Loucy (cell line): ENCODE measurements at regions not wholly inside any gene's neighbourhood (a gene's known extent, or its start where the extent isn't known, plus 50 kb on each side); places are given as distances from the start of the nearest gene placed in this dataset.

Source experiments
- H2AFZ ChIP-seq: fragments of 200-600 bp; sonication (generic); 2 replicates; pipeline ENCODE4 v1.6.0; 2016; ENCODE audit warnings: antibody characterized with exemption, mild to moderate bottlenecking, low read length, moderate library complexity
- H3F3A ChIP-seq: fragments of 200-600 bp; 2 replicates; pipeline ENCODE4 v1.6.0; 2016; ENCODE audit warnings: antibody characterized with exemption, low read depth, mild to moderate bottlenecking
- H3K27me3 ChIP-seq: fragments of 200-600 bp; sonication (generic); 2 replicates; pipeline ENCODE4 v1.6.1; 2014; ENCODE audit warnings: low read length, mild to moderate bottlenecking; ENCODE audit not compliant: insufficient read depth, poor library complexity, severe bottlenecking
- H3K36me3 ChIP-seq: fragments of 200-600 bp; sonication (generic); 2 replicates; pipeline ENCODE4 v1.6.1; 2016; ENCODE audit warnings: low read length; ENCODE audit not compliant: insufficient read depth
- H3K4me1 ChIP-seq: fragments of 200-600 bp; sonication (generic); 2 replicates; pipeline ENCODE4 v1.5.1; 2014; ENCODE audit warnings: low read length, mild to moderate bottlenecking; ENCODE audit not compliant: insufficient read depth, poor library complexity, severe bottlenecking
- H3K4me2 ChIP-seq: fragments of 200-600 bp; sonication (generic); 2 replicates; pipeline ENCODE4 v1.6.0; 2014; ENCODE audit warnings: antibody characterized with exemption, low read length, low read depth, mild to moderate bottlenecking; ENCODE audit not compliant: poor library complexity, severe bottlenecking
- H3K4me3 ChIP-seq: fragments of 200-600 bp; sonication (generic); 2 replicates; pipeline ENCODE4 v1.5.1; 2014; ENCODE audit warnings: low read length, mild to moderate bottlenecking, mixed read lengths; ENCODE audit not compliant: poor library complexity, severe bottlenecking
- H3K79me2 ChIP-seq: fragments of 200-600 bp; sonication (generic); 2 replicates; pipeline ENCODE4 v1.6.1; 2014; ENCODE audit warnings: low read length; ENCODE audit not compliant: insufficient read depth
- H3K9ac ChIP-seq: fragments of 200-600 bp; sonication (generic); 2 replicates; pipeline ENCODE4 v1.6.0; 2014; ENCODE audit warnings: mild to moderate bottlenecking, low read depth, low read length, moderate library complexity; ENCODE audit not compliant: poor library complexity, severe bottlenecking
- H3K9me2 ChIP-seq: fragments of 200-600 bp; sonication (generic); replicated peaks from 2 replicates; pipeline ENCODE4 v1.6.1; 2016; ENCODE audit warnings: low read depth, low read length, mixed read lengths
- H3K9me3 ChIP-seq: fragments of 200-600 bp; sonication (generic); 2 replicates; pipeline ENCODE4 v1.6.1; 2014; ENCODE audit warnings: mild to moderate bottlenecking, antibody characterized with exemption, low read length, low read depth; ENCODE audit not compliant: insufficient read depth
- H4K20me1 ChIP-seq: fragments of 200-600 bp; sonication (generic); 2 replicates; pipeline ENCODE4 v1.6.0; 2014; ENCODE audit warnings: antibody characterized with exemption, low read length, mild to moderate bottlenecking; ENCODE audit not compliant: insufficient read depth, poor library complexity, severe bottlenecking
- EZH2phosphoT487 ChIP-seq: fragments of 200-600 bp; IDR thresholded peaks from 2 replicates; pipeline ENCODE4 v1.6.1; 2018; ENCODE audit warnings: antibody characterized with exemption, mild to moderate bottlenecking, moderate library complexity, borderline replicate concordance
- TF ChIP-seq, protein P1 (sequence below): fragments of 200-600 bp; sonication (generic); conservative IDR thresholded peaks from 2 replicates; pipeline ENCODE4 v1.5.1; 2014; ENCODE audit warnings: mild to moderate bottlenecking, antibody characterized with exemption, low read length

- Histone ChIP-seq H3K4me2 (no peak overlapping the region), H3K79me2 (no peaks in the 10 kb centered on the region), H3K4me1 (no peaks in the 10 kb centered on the region), H3F3A (no peaks in the 10 kb centered on the region), H3K27me3 (no peaks in the 10 kb centered on the region), H3K9ac (no peak overlapping the region), H4K20me1 (no peaks in the 10 kb centered on the region), H3K36me3 (no peaks in the 10 kb centered on the region), H3K9me2 (no peaks in the 10 kb centered on the region), H2AFZ (no peak overlapping the region), H3K4me3 (no peak overlapping the region), H3K9me3 (peaks cover 10% of the 10 kb centered on the region; the same call in 1 of the 2 replicates)
- TF ChIP-seq, protein P1, sequence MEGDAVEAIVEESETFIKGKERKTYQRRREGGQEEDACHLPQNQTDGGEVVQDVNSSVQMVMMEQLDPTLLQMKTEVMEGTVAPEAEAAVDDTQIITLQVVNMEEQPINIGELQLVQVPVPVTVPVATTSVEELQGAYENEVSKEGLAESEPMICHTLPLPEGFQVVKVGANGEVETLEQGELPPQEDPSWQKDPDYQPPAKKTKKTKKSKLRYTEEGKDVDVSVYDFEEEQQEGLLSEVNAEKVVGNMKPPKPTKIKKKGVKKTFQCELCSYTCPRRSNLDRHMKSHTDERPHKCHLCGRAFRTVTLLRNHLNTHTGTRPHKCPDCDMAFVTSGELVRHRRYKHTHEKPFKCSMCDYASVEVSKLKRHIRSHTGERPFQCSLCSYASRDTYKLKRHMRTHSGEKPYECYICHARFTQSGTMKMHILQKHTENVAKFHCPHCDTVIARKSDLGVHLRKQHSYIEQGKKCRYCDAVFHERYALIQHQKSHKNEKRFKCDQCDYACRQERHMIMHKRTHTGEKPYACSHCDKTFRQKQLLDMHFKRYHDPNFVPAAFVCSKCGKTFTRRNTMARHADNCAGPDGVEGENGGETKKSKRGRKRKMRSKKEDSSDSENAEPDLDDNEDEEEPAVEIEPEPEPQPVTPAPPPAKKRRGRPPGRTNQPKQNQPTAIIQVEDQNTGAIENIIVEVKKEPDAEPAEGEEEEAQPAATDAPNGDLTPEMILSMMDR: no peak
- TF ChIP-seq EZH2phosphoT487: no peak
Observed at GRCh38 chr5:67702008-67702407, 505.4 kb upstream of the CD180 start.

DNA sequence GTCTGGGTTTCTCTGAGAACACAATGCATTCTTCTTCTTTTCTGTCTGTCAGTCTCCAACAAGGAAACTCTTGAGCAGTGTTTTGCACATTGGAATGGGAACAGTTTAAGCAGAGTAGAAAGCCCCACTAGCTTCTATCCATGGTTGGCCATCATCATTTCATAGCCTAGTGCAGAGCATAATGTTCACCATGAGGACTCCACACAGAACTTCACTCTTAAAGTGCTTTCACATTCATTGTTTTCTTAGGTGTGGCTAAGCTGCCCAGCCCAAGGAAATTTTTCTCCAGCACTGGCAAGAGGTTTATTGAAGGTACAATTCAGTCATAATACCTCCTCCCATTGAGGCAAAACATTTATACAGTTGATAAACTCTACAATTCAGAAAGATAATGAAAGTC, 503.0 kb upstream of the CD180 start:
- no peak overlapping the region for H3K4me2 ChIP-seq
- H2AFZ ChIP-seq: no peak overlapping the region
- H3K4me1 ChIP-seq: no peaks in the 10 kb centered on the region
- no peak overlapping the region for H3K9ac ChIP-seq
- no peaks in the 10 kb centered on the region for H3K36me3 ChIP-seq
- peaks cover 10% of the 10 kb centered on the region; the same call in 1 of the 2 replicates for H3K9me3 ChIP-seq
- H3K79me2 ChIP-seq: no peaks in the 10 kb centered on the region
- H3K4me3 ChIP-seq: no peak overlapping the region
- no peaks in the 10 kb centered on the region for H3F3A ChIP-seq
- no peaks in the 10 kb centered on the region for H4K20me1 ChIP-seq
- H3K9me2 ChIP-seq: no peaks in the 10 kb centered on the region
- H3K27me3 ChIP-seq: no peaks in the 10 kb centered on the region
- no peak for TF ChIP-seq EZH2phosphoT487
- TF ChIP-seq, protein P1: no peak

DNA sequence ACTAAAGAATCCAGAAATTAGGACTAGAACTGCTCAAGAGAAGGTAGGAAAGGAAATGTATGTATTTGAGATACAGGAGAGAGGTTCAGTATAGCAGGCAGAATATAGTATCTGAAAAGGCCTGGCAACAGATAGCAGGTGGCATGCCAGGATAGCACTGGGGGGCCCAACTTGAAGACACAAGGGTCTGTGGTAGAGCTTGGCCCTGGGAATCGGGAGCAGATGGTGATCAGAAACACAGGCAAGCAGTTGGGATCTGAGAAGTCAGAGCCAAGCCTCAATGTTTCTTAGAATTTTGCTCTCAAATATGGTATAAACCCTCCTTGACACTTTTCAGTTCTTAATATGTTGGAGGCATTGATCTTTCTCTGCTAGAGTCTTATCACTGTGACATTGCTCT, 499.8 kb upstream of the CD180 start:
- Histone ChIP-seq H3K4me2 (no peak overlapping the region), H2AFZ (no peak overlapping the region)
- TF ChIP-seq, protein P1: no peak
- TF ChIP-seq EZH2phosphoT487: no peak

More for the DNA sequence above, 499.8 kb upstream of the CD180 start:
- Histone ChIP-seq H3K27me3 (no peaks in the 10 kb centered on the region), H4K20me1 (no peaks in the 10 kb centered on the region), H3K79me2 (no peaks in the 10 kb centered on the region), H3K9me3 (no peaks in the 10 kb centered on the region), H3F3A (no peaks in the 10 kb centered on the region), H3K4me1 (no peaks in the 10 kb centered on the region), H3K9ac (no peak overlapping the region), H3K9me2 (no peaks in the 10 kb centered on the region), H3K4me3 (no peak overlapping the region), H3K36me3 (no peaks in the 10 kb centered on the region)
